ENCODE measurements at regions not wholly inside any gene's neighbourhood (a gene's known extent, or its start where the extent isn't known, plus 50 kb on each side); places are given as distances from the start of the nearest gene placed in this dataset.

GRCh38 chr5:19001539-19001938 is 986.5 kb downstream of the CDH18 start:
- TF ChIP-seq POLR2A (IDR thresholded peaks at IDR 0.05; ENCODE audit: low read depth, low read length) (no peak), POLR2AphosphoS5 (IDR thresholded peaks at IDR 0.05; ENCODE audit: low read depth, low read length) (no peak), TAF1 (IDR thresholded peaks at IDR 0.05; ENCODE audit: borderline replicate concordance, low read depth, low read length) (no peak)

Measured in GM12892 (cell line).